ENCODE measurements at regions not wholly inside any gene's neighbourhood (a gene's known extent, or its start where the extent isn't known, plus 50 kb on each side); places are given as distances from the start of the nearest gene placed in this dataset.

- Histone ChIP-seq H3K4me1 (no peaks in the 10 kb centered on the region), H3K4me3 (no peak overlapping the region), H3K9me3 (no peaks in the 10 kb centered on the region), H3K36me3 (no peaks in the 10 kb centered on the region), H3K27me3 (no peaks in the 10 kb centered on the region), H3K27ac (no peak overlapping the region)
- ATAC-seq, result no peak
- TF ChIP-seq CTCF (IDR thresholded peaks at IDR 0.05), result no peak
- DNase-seq, result no peak
- intact Hi-C loops (cut with DNase I), result no loop called here
Measured at GRCh38 chr4:158051401-158052235, 121.2 kb downstream of the GASK1B start.

DNA sequence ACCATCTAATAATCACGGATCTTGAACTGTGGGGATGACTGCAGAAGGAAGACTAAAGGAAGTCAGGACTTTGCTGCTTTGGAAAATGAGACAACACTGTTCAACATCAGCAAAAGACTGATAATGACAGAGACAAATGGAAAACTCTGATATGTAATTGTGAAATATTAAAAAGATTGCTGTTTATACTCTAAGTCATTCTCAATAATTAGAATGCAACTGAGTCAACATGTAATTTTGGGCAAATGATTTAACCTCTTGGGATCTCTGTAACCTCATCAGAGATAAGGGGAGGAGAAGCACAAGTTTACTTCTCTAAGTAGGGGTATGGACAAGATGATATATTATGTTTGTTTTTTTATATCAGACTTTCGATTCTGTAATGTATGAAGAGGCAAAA lies 121.9 kb downstream of the GASK1B start:
- Histone ChIP-seq H3K4me3 (no peak overlapping the region), H3K27ac (no peak overlapping the region), H3K4me1 (no peaks in the 10 kb centered on the region), H3K9me3 (no peaks in the 10 kb centered on the region), H3K36me3 (no peaks in the 10 kb centered on the region), H3K27me3 (no peaks in the 10 kb centered on the region)
- ATAC-seq (no peak), DNase-seq (no peak)
- no peak for TF ChIP-seq CTCF (IDR thresholded peaks at IDR 0.05)
- intact Hi-C loops (cut with DNase I), result no loop called here

DNA sequence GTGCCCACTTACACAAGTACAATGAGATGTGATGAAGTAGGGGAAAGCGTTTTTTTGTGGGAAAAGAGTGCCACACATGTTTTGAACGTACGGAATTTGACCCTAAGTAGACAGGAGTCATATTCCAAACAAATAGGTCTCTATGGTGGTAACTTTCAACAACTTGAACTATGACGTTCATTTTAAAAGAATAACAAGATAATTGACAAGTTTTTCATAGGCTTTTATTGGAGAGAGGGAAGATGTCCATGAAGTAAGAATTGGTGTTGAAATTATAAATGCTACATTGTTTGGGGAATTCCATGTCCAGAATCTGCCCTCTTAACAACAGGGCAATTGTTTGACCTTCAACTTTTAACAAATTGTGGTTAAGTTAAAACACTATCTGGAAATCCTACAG lies 126.5 kb downstream of the GASK1B start:
- intact Hi-C loops (cut with DNase I), result no loop called here
- Histone ChIP-seq H3K9me3 (no peaks in the 10 kb centered on the region), H3K36me3 (no peaks in the 10 kb centered on the region), H3K4me3 (no peak overlapping the region), H3K4me1 (no peaks in the 10 kb centered on the region), H3K27ac (no peak overlapping the region), H3K27me3 (no peaks in the 10 kb centered on the region)
- ATAC-seq (no peak), DNase-seq (no peak)
- no peak for TF ChIP-seq CTCF (IDR thresholded peaks at IDR 0.05)

DNA sequence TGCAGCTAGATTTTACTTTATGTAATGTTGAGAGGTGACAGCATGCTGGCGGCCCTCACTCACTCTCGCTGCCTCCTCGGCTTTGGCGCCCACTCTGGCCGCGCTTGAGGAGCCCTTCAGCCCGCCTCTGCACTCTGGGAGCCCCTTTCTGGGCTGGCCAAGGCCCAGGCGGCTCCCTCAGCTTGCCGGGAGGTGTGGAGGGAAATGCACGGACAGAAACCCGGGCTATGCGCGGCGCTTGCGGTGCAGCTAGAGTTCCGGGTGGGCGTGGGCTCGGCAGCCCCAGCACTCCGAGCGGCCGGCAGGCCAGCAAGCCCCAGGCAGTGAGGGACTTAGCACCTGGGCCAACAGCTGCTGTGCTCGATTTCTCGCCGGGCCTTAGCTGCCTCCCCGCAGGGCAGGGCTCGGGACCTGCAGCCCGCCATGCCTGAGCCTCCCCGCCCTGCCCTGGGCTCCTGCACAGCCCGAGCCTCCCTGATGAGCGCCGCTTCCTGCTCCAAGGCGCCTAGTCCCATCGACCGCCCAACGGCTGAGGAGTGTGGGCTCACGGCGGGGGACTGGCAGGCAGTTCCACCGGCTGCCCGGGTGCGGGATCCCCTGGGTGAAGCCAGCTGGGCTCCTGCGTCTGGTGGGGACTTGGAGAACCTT lies 128.7 kb downstream of the GASK1B start:
- no peak for DNase-seq
- Histone ChIP-seq H3K4me1 (no peaks in the 10 kb centered on the region), H3K36me3 (no peaks in the 10 kb centered on the region), H3K27ac (no peak overlapping the region), H3K9me3 (no peaks in the 10 kb centered on the region), H3K4me3 (no peak overlapping the region), H3K27me3 (no peaks in the 10 kb centered on the region)
- no peak for TF ChIP-seq CTCF (IDR thresholded peaks at IDR 0.05)
- no peak for ATAC-seq
- intact Hi-C loops (cut with DNase I), result no loop called here

DNA sequence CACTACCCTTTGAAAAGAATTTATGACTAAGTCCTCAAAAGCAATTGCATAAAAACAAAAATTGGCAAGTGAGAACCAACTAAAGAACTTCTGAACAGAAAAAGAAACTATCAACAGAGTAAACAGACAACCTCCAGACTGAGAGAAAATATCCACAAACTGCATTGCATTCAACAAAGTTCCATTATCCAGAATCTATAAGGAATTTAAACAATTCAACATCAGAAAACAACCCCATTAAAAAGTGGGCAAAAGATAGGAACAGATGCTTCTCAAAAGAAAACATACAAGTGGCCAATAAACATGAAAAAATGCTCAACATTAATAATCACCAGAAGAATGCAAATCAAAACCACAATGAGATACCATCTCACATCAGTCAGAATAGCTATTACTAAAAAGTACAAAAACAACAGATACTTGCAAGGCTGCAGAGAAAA lies 130.2 kb downstream of the GASK1B start:
- no peak for ATAC-seq
- intact Hi-C loops (cut with DNase I), result no loop called here
- TF ChIP-seq CTCF (IDR thresholded peaks at IDR 0.05), result no peak

More for the DNA sequence above, 130.2 kb downstream of the GASK1B start:
- no peaks in the 10 kb centered on the region for H3K36me3 ChIP-seq
- no peaks in the 10 kb centered on the region for H3K4me1 ChIP-seq
- H3K27ac ChIP-seq, result no peak overlapping the region
- H3K4me3 ChIP-seq, result no peak overlapping the region
- H3K27me3 ChIP-seq, result no peaks in the 10 kb centered on the region
- no peak for DNase-seq
- no peaks in the 10 kb centered on the region for H3K9me3 ChIP-seq
